ENCODE measurements at regions not wholly inside any gene's neighbourhood (a gene's known extent, or its start where the extent isn't known, plus 50 kb on each side); places are given as distances from the start of the nearest gene placed in this dataset.
"Not testable (repeated sequence)": the region's sequence is repeated elsewhere in the genome, so short reads cannot be mapped to it uniquely, and the experiment has no call there.

DNA sequence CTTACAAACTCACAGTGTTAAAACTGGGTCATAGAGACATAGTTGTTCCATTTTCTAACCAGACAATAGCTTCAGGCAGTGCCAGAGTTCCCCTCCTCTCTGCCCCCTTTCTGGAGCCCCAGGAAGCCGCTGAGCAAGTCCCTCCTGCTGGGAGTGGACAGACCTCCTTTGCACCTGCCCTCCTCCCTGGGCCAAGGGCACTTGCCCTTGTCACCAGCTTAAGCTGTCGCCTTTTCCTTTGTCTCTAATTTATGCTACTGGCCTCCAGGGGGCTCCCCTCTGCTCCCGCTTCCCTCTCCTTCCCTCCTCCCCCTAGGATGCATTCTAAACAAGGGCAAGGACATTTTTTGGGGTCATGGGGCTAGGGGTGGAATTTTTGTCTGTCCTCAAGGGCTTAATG lies 182.4 kb downstream of the MIS18A start:
- peak in 1 of 3 donors; percentile 44 for DNase-seq

DNA sequence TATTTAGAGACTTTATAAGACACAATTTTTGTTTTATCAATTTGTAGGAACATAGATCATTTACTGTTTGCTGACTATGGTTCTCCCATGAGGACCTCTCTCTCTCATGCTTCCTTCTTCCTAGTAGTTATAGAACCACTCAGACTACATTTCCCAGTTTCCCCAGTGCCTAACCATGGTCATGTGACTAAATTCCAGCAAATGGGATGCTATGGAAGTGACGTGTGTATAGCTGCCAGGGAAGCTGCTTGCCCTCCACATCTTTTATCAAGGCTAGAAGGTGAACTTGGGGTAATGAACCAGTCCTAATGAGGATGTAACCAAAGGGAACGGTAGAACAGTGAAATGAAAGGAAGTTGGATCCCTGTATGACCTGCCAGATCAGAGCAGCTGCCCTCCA lies 184.0 kb downstream of the MIS18A start:
- DNase-seq, result peak in 1 of 3 donors; percentile 41

DNA sequence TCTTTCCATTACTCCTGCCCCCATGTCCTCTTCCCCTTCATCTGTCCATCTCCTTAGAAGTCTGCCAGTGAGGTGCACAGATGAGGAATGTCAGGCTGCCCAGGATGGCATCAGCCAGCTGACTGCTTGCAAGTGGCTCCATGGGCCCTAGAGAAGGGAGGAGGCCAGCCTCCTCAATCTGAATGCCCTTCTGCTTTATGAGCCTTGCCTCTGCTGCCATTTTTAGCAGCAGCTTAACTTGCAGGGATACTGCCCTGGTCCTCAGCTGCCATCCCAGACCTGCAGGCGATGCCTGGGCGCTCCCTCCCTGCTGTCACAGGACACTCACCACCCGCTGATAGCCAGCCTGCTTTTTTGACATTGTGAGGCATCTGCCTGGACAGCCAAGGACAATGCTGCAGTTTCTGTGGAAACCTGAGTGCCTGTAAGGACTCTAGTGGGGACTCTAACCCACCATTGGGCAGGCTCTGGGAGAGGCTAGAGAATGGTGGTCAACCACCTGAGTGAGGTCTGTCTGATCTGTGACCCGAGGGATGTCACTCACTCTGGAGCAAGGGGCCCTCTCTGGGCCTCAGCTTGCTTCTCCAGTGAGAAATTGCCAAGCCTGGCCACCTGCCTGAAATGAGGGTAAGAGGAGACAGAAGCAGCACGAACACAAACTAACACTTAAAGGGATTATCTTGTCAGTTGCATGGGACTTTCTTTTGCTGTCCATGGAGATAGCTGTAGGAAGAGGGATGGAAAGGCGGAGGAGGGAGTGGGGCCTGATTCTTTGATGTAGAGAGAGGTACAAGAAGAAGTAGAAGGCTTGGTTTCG lies 185.0 kb downstream of the MIS18A start:
- no peak for DNase-seq

DNA sequence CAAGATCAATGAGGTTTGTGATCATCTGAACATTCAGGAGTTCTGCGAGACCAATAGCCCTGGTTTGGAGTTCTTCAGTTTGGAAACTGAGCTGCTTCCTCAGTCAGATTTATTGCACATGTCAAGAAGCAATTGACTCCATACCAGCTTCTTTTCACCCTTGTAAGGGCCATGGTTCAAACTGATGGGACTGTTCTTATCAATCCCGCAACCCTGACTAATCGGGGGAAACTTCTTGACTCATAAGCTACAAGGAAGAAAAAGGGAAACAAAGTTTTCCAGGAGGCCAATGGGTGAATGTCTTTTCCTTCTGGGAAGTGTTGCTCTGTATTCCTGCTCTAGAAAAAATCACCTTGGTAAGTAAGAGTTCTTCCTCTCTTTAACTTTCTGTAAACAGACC lies 187.9 kb downstream of the MIS18A start:
- no peak for DNase-seq

DNA sequence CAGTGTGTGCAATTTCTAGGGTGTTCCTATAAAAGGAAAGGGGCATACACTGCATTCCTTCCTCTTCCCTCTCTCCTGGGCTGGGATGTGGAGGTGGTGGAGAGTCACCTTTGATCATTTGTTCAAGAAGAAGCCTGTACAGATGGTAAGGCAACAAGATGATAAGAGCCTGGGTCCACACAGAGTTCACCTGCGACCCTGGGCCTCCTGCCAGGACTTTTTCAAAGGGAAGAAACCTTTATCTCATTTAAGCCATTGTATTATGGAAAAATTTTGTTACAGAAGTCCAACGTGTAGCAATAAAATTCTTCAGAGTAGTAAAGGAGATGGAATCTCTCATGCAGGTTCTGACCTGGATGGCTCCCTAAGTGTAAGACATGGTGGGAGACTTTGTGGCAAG lies 189.1 kb downstream of the MIS18A start:
- no peak for DNase-seq

DNA sequence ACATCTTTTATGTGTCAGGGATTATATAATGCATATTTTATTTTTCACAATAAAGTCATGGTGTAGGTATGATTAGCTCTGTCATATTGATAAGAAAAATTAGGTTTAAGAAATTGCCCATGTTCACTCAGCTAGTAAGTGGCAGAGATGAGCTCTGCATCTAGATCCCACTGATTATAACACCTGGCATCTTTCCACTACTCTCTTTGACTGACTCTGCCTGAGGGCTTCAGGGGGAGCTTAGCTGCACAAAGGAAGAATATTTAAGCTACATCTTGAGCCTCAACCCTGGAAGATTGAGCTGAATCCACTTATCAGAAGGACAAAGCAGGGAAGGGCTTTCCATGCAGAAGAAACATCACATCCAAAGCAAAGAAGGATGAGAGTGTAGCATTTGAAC lies 190.4 kb downstream of the MIS18A start:
- DNase-seq, result no peak

DNA sequence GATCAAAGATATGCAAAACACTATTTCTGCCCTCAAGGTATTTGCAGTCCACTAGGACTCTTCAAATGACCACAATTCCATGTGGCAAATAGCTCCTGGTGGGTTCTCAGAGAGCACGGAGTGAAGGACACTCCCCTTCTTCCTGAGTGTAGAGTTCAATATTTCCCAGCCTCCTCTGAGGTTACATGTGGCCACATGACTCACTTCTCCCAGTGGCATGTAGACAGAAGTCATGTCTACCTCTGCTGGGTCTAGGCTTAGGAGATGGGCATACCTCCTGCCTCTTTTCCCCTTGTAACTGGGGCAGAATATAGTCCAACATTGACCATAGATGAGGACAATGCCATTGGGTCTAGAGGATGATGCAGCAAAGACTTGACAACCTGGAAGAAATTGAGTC lies 191.4 kb downstream of the MIS18A start:
- DNase-seq, result no peak

DNA sequence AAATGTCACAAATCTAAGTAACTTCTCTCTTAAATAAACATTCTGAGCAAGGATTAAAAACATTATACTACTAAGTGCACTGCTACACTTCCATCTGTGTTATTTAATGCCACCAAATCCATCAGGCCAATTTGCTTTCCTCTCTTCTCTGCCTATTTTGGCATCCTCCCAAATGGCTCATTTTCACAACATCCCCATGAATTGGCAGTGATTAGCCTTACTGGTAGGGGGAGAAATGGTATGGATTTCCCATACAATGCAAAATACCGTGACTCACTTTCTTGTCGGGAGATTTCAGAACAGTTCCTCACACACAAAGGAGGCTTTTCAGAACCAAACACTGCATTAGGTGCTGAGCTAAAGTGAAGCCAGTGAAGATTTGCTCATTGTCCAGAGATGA lies 195.7 kb downstream of the MIS18A start:
- peak in 2 of 3 donors; percentile 46 to 65 for DNase-seq

DNA sequence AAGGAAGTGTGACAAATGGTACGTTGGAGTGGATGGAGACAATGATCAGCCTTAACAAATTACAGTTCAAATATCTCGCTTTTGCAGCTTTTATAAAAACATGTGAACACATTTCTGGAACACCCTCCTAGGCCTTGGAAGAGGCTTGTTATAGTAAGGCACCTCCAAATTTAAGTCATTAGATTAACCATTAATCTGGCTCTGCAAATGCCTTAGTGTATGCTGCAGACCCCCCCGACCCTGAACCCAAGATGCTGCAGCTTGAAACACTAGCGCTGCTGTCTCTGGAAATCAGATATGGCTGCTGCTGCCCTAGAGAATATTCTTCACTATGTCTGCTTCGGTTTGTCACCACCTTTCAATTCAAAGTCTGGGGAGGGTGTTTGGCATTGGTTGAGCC lies 196.4 kb downstream of the MIS18A start:
- DNase-seq, result no peak

DNA sequence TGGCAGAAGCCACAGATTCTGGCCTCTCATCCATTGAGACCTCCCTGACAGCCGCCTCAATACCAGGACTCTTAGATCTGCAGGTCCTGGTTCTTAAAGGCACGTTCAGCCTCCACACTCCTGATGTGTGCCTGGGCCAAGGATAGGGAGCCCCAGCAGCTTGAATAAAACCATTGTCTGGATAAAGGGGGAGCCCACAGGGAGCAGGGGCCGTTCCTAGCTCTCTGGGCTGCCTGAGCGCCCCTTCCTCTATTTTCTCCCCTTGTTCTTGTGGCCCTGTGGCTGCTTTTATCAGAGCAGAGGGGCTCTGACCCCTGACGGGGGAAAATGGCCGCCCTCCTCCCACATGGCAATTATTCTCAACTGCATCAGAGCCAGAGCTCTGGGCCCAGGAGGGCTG lies 200.8 kb downstream of the HUNK start:
- DNase-seq, result no peak

DNA sequence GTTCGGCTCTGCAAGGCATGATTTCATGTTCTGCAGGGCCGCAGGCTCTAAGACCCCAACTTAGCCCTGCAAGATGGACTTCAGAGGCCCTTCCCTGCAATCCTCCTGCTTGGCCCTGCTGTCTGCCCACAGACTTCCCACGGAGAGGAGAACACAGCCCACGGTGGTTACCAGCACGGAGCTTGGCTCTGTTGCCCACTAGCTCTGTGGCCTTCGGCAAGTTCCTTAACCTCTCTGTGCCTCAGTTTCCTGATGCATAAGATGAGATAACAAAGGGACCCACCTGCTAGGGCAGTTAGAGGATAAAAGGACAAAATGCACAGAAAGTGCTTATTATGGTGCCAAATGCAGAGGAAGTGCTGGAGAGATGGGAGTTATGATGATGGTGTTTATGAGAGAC lies 200.4 kb downstream of the HUNK start:
- DNase-seq, result no peak

DNA sequence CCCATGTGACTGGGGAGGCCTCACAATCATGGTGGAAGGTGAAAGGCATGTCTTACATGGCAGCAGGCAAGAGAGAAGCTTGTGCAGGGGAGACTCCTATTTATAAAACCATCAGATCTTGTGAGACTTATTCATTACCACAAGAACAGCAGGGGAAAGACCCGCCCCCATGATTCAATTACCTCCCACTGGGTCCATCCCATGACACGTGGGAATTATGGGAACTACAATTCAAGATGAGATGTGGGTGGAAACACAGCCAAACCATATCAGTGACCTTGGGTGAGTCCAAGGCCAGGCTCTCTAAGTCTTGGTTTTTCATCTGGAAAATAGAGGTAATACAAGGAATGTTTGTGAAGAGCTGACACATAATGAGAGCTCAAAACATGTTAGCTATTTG lies 198.8 kb downstream of the HUNK start:
- not testable (repeated sequence) for DNase-seq

DNA sequence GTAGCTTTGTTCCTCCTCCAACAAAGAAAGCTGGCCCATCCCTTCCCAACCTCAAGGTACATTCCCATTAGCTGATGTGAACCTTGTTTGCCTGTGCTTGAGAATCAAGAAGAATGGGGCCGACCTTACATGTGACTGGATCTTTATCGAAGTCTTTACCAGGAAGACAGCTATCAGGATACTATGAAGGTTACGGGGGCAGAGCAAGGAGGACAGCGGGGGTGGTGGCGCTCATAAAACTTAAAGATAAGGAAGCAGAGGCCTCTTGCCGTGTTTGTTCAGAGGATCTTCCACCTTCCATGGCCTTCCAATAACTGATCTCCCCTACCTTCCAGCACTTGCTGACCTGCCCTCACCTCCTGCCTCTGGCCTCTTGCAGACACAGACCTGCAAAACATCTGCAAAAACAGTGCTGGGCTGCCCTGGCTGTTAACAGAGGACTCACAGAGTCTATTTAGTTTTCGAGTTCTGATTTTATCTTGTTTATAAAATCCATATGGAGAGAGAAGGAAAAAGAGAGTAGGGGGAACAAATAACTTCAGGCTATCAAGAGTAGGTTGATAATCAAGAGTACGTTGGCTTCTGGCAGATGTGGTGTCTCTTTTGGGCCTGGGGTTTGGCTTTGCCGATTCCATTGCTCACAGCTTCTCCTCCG lies 198.0 kb downstream of the HUNK start:
- no peak for DNase-seq

DNA sequence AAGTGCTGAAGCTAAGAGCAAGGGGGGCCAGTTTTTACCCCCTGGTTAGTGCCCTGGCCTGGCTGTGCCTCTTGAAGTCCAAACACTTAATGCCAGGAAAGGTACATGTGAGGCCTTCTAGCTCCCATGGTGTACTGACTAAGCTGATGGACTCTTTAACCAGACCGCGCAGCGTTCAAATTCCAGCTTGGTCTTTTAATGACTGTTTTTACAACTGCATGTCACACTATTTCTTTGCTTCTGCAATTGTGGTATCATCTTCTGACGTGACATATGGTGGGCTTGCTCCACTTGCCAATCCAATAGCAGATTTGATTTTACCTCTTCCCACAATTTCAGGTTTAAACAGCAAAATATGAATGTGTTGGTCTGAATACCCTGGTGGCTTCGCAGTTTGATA lies 197.3 kb downstream of the HUNK start:
- DNase-seq, result no peak

DNA sequence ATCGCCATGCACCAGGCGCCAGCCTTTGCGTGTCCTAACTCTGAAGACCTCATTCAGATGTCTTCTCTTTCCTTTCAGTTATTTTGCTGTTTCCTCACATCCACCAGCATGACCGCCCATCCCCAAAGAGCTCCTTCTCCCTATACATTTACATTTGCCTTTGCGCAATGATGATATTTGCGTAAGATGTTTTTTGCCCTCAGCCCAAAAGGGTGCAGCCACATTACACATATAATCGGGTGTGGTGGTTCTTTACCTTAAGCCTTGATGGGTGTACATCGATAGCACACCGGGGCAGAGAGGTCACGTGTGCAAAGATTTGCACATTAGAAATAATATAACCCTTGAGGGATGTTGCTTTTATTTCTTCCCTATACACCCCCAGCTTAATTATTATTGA lies 192.8 kb downstream of the HUNK start:
- no peak for DNase-seq

DNA sequence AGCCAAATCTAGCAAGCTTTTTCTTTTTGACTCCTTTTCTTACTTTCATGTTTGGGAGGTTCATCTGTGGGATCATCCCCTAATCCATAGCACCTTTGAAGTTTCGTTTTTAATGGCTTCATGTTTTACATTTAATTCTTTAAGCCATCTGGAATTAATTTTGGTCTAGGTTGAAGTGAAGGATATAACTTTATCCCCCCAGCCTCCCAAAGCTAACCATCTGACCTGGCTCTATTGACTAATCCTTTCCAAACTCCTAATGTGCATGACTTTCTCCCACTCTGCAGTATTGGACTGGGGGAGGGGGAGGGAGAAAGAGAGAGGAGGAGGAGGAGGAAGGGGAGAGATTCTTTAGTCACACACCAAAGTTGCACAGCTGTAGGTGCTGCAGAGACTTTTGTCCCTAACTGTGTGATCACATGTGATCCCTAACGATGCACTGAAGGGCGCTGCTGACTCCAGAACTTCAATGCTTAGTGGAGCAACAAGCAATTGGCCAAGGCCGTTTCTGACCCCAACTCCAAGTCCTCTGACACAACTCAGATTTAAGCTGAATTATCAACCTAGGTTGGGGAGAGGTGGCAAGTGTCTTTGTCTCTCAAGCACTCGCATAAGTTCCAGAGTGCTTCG lies 191.6 kb downstream of the HUNK start:
- DNase-seq, result peak in 2 of 3 donors; percentile 33 to 46

DNA sequence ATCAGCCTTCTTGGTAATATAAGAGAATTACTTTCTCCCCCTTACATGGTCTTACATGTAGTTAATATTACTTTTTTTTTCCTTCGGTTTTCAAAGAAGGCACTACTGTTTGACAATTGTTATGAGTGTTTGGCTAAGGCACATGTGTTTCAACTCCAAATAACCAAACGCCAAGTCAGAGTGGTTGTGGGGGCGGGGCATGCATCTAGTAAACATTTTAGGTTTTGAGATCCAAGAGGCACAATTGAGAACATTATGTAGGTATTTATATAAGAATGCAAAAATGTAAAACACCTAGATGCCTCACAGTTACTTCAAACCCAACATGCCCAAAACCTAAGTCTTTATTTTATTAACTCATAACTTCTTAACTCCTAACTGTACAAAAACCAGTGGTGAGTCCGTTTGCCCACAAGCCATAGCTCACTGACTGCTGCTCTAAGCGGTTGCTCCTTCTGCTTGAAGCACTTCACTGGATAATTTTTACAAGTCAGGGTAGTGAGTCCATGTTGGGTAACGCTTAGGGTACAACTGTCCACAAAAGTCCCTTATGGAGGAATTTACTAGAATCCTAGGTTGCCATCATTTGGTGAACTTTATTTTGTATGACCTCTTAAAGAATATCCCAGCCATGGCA lies 189.9 kb downstream of the HUNK start:
- DNase-seq, result no peak

DNA sequence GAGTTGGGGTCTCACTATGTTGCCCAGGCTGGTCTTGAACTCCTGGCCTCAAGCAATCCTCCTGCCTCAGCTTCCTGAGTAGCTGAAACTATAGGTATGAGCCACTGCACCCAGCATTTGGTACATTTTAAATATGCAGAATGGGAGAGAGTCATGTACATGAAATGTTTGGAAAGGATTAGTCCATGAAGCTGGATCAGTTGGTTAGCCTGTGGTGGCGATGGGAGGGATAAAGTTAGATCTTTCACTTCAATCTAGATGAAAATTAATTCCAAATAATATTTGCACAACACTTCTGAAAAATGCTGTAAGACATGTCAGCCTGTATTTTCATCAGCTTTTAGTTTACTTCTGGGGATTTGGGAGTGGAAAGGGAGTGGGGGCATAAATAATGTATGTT lies 188.9 kb downstream of the HUNK start:
- DNase-seq, result no peak

DNA sequence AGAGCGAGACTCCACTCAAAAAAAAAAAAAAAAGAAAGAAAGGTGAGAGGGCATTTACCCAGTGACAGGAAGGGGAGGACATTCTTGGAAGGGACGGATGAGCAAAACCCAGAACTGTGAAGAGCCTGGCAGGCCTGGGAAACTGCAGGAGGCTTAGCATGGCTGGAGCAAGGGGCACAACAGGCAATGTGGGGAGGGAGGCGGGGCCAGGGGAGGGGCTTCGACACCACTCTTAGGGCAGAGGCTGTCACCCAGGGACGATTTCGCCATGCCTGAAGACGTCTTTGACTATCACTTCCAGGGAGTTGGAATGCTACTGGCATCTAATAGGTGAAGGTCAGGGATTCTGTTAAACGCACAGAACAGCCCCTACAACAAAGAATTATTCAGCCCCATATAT lies 184.0 kb downstream of the HUNK start:
- no peak for DNase-seq

DNA sequence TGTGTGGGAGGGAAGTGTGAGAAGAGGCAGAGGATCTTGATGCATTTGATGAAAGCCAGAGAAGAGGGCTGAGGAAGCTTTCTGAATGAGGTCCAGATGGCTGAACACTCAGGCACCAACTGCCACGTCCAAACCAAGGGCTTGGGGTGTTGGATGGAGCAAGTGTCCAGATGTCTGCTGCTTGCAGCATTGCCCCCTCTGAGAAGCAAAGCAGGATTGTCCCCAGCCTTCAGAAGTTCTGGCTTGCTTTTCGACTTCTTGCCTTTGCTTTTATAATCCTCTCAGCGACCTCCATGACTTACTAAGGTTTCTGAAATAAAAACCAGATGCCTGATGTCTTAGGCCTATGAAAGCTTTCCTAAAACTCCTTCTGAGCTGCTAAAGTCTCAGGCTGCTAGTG lies 182.5 kb downstream of the HUNK start:
- peak in 1 of 3 donors; percentile 45 for DNase-seq
